Astrocyte of the spinal cord (primary cell): ENCODE measurements at regions not wholly inside any gene's neighbourhood (a gene's known extent, or its start where the extent isn't known, plus 50 kb on each side); places are given as distances from the start of the nearest gene placed in this dataset.

Experiments
- DNase-seq: peaks from one replicate; pipeline ENCODE4 v3.0.0; 2011; ENCODE audit warnings: low read depth, low spot score
- H3K4me3 ChIP-seq: 2 replicates; pipeline ENCODE4 v1.5.1; 2011; ENCODE audit warnings: low read depth, mild to moderate bottlenecking, low read length, moderate library complexity
- CTCF ChIP-seq: IDR thresholded peaks from 2 replicates; pipeline ENCODE4 v1.5.1; 2012; ENCODE audit warnings: low read depth, mild to moderate bottlenecking, low read length, inconsistent platforms
- in situ Hi-C: cut with HindIII; loops from 2 replicates; pipeline ENCODE4 v1.10.0; 2017; ENCODE audit warnings: low sequenced_read_pairs

GRCh38 chr17:62163847-62164246 lies 98.8 kb upstream of the MED13 start:
- TF ChIP-seq CTCF, result no peak
- DNase-seq, result no peak
- no peak overlapping the region for H3K4me3 ChIP-seq
- in situ Hi-C loops, result no loop called here

GRCh38 chr17:62162898-62163297 lies 97.8 kb upstream of the MED13 start:
- H3K4me3 ChIP-seq, result no peak overlapping the region
- TF ChIP-seq CTCF, result no peak
- in situ Hi-C loops, result no loop called here
- no peak for DNase-seq

- DNase-seq, result no peak
- H3K4me3 ChIP-seq, result no peak overlapping the region
- in situ Hi-C loops, result no loop called here
Measured at GRCh38 chr17:62161405-62162148, 96.5 kb upstream of the MED13 start.

GRCh38 chr17:62160816-62161215 lies 95.7 kb upstream of the MED13 start:
- no peak for DNase-seq
- no peak overlapping the region for H3K4me3 ChIP-seq
- in situ Hi-C loops, result no loop called here
- no peak for TF ChIP-seq CTCF

More at GRCh38 chr17:62161405-62162148, 96.5 kb upstream of the MED13 start:
- no peak for TF ChIP-seq CTCF

- H3K4me3 ChIP-seq, result no peak overlapping the region
- DNase-seq, result no peak
- in situ Hi-C loops, result no loop called here
- TF ChIP-seq CTCF, result no peak
Measured at GRCh38 chr17:62159994-62160393, 94.9 kb upstream of the MED13 start.

- DNase-seq, result no peak
- in situ Hi-C loops, result no loop called here
Measured at GRCh38 chr17:62156949-62157348, 91.9 kb upstream of the MED13 start.

More at GRCh38 chr17:62156949-62157348, 91.9 kb upstream of the MED13 start:
- TF ChIP-seq CTCF, result no peak
- H3K4me3 ChIP-seq, result no peak overlapping the region
